Eye (tissue), 1 donor: ENCODE measurements at regions not wholly inside any gene's neighbourhood (a gene's known extent, or its start where the extent isn't known, plus 50 kb on each side); places are given as distances from the start of the nearest gene placed in this dataset.

Source experiments
- DNase-seq: peaks from one replicate; pipeline ENCODE4 v3.0.0-alpha.2; 2015

GRCh38 chr1:67619080-67619479 is 65.9 kb upstream of the GADD45A start:
- DNase-seq, result no peak

GRCh38 chr1:67623906-67624305 is 61.1 kb upstream of the GADD45A start:
- DNase-seq, result no peak

GRCh38 chr1:67624680-67625079 is 60.3 kb upstream of the GADD45A start:
- no peak for DNase-seq

- DNase-seq, result no peak
These were observed 58.7 kb upstream of the GADD45A start for GRCh38 chr1:67626090-67626860.

- no peak for DNase-seq
These were observed 58.2 kb upstream of the GADD45A start for GRCh38 chr1:67626861-67627235.

GRCh38 chr1:67627336-67627735 is 57.7 kb upstream of the GADD45A start:
- DNase-seq, result no peak

- DNase-seq, result no peak
These were observed 57.1 kb upstream of the GADD45A start for GRCh38 chr1:67627906-67628305.

- DNase-seq, result no peak
These were observed 55.5 kb upstream of the GADD45A start for GRCh38 chr1:67629370-67630075.

- DNase-seq, result no peak
These were observed 54.5 kb upstream of the GADD45A start for GRCh38 chr1:67630438-67631045.

GRCh38 chr1:67632356-67632755 is 52.6 kb upstream of the GADD45A start:
- DNase-seq, result no peak

- DNase-seq, result no peak
These were observed 52.0 kb upstream of the GADD45A start for GRCh38 chr1:67632811-67633655.

- no peak for DNase-seq
These were observed 50.5 kb upstream of the GADD45A start for GRCh38 chr1:67634396-67634935.

- DNase-seq, result no peak
These were observed 49.8 kb upstream of the GADD45A start for GRCh38 chr1:67635055-67635809.
